Fibroblast of the aortic adventitia (primary cell): ENCODE measurements at regions not wholly inside any gene's neighbourhood (a gene's known extent, or its start where the extent isn't known, plus 50 kb on each side); places are given as distances from the start of the nearest gene placed in this dataset.
"Not testable (repeated sequence)": the region's sequence is repeated elsewhere in the genome, so short reads cannot be mapped to it uniquely, and the experiment has no call there.

Source experiments
- DNase-seq: peaks from one replicate; pipeline ENCODE4 v3.0.0-alpha.2; 2010; ENCODE audit warnings: low read depth
- H3K4me3 ChIP-seq: 2 replicates; pipeline ENCODE4 v1.5.1; 2011; ENCODE audit warnings: low read depth, mild to moderate bottlenecking, control low read depth, low read length, moderate library complexity
- TF ChIP-seq, protein P1 (sequence below): IDR thresholded peaks from 2 replicates; pipeline ENCODE4 v1.5.1; 2011; ENCODE audit warnings: mild to moderate bottlenecking, low read length, control low read depth, inconsistent platforms; ENCODE audit not compliant: insufficient read depth

DNA sequence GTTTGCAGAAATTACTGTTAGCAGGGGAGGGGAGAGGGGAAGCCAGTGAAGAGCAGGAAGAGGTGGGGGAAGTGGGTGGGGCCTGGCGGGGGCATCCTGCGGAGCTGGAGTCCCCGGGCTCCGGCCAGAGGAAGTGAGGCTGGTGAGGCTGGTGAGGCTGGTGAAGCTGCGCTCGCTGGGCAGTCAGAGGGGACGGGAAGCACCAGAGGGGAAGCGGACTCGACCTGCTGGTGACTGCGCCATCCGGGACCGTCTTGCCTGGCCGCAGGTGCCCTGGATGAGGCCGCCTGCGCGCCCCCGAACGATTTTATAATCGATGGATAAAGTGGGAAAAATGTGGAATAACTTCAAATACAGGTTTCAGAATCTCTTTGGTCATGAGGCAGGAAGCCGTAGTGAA lies 635.3 kb upstream of the MARCKS start:
- TF ChIP-seq, protein P1, sequence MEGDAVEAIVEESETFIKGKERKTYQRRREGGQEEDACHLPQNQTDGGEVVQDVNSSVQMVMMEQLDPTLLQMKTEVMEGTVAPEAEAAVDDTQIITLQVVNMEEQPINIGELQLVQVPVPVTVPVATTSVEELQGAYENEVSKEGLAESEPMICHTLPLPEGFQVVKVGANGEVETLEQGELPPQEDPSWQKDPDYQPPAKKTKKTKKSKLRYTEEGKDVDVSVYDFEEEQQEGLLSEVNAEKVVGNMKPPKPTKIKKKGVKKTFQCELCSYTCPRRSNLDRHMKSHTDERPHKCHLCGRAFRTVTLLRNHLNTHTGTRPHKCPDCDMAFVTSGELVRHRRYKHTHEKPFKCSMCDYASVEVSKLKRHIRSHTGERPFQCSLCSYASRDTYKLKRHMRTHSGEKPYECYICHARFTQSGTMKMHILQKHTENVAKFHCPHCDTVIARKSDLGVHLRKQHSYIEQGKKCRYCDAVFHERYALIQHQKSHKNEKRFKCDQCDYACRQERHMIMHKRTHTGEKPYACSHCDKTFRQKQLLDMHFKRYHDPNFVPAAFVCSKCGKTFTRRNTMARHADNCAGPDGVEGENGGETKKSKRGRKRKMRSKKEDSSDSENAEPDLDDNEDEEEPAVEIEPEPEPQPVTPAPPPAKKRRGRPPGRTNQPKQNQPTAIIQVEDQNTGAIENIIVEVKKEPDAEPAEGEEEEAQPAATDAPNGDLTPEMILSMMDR = no peak
- no peak overlapping the region for H3K4me3 ChIP-seq
- DNase-seq = no peak

DNA sequence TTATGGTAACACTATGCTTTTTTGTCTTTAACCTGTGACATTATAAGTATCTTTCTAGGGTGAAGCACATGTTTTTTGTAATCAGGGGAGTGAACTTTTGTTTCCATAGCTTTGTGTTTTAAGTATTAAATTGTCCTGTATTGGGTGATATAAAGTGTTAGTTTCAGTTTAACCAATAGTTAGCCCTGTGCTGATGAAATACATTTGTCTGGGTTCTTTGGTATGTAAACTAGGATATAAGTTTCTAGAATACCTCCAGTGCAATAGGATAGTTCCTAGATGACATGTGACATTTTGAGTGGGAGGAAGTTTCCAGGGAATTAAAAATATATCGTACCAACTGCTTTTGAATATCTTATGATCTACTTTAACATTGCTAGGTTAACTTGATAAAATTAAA lies 611.0 kb upstream of the MARCKS start:
- TF ChIP-seq, protein P1 = no peak
- no peak overlapping the region for H3K4me3 ChIP-seq
- DNase-seq = peak; percentile 3

DNA sequence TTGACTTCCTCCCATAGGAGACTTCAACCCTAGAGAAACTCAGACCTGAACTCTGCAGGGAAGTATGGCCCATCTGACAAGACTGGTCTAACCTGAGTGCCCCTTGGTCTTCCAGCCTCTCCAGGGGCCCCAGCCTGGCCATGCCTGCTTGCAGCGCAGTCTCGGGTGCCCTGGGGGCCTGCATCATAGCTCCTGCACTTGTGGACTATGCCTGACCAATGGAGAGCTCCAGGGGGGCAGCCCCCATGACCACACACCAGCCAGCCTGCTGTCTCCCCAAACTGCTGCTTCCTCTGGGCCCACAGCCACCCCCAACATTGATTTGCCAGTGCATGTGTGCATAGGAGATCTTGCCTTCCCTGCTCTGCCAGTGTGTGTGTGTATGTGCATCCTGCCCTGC lies 608.6 kb upstream of the MARCKS start:
- H3K4me3 ChIP-seq = no peak overlapping the region
- DNase-seq = no peak
- TF ChIP-seq, protein P1 = no peak

DNA sequence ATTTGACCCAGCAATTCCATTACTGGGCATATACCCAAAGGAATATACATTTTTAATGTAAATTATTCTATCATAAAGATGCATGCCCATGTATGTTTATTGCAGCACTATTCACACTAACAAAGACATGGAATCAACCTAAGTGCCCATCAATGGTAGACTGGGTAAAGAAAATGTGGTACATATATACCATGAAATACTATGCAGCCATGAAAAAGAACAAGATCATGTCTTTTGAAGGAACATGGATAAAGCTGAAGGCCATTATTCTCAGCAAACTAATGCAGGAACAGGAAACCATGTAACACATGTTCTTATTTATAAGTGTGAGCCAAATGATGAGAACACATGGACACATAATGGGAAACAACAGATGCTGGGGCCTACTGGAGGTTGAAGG lies 603.0 kb upstream of the MARCKS start:
- H3K4me3 ChIP-seq, DNase-seq: not testable (repeated sequence)

DNA sequence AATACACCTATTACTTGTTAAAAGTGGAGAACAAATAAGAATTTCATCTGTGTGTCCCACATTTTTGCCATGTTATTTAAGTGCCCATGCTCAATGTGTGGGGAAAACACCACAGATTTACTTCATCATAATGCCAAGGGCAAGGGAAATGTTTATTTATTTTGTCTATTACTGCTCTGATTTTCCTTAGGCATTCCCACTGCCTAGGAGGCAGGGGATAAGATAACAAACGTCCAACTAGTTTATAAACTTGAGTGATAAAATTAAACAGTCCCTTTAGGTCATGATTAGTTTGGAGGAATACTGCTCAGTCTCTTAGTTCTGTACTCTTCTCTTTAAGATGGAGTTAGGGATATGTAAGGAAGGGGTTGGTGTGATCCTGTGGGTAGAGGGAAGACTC lies 598.4 kb upstream of the MARCKS start:
- H3K4me3 ChIP-seq = no peak overlapping the region
- DNase-seq = no peak
- TF ChIP-seq, protein P1 = no peak

DNA sequence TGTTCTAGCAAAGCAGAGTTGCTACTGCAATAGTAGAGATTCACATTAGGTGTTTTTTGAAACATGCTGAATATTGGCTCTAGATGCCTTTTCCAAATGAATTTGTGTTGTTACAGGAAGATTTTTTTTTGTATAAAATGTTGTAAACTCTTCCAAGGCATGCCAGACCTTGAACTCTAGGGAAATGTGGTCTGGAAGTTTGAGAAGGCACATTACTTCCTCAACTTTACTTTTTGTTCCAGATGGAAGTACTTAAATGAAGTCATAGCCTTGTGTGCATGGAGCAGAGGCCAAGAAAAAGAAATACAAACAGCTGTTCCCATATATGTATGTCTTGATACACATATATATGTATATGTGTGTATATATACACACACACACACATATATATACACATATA lies 585.7 kb upstream of the MARCKS start:
- H3K4me3 ChIP-seq = no peak overlapping the region
- TF ChIP-seq, protein P1 = no peak
- DNase-seq = peak; percentile 75

DNA sequence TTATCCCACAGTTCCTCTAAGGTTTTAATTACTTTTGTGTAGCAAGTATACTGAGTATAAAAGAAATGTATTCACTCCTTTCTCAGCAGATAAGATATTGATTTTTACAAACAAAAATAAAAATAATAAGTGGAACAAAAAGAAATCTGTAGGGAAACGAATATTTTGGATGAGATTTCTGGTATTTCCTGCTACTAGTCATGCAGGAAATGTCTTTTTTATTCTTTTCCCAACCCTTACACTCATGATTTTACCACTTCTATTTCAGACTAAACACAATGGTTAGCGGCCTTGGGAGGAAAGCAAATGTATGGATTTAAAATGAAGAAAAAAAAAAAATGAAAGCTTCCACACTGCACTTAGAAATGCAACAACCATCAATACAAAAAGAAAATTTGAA lies 580.5 kb upstream of the MARCKS start:
- H3K4me3 ChIP-seq = no peak overlapping the region
- peak; percentile 16 for DNase-seq
- TF ChIP-seq, protein P1 = no peak

DNA sequence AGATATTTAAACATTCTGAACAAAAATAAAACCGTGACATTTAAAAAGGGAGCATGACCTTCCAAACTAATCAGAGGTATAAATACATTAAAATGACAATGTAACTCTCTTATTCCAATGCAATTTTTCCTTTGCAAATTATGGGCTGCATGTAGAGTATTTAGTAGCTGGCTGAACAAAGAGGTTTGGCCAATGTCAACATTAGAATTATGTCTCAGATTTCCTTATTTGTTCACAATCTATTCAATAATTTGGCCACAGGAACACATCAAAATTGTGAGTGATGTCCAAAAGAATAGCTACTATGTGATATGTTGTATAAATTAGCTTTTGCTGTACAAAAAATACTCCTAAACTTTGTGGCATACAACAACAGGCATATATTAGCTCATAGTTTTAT lies 580.0 kb upstream of the MARCKS start:
- no peak overlapping the region for H3K4me3 ChIP-seq
- no peak for DNase-seq
- TF ChIP-seq, protein P1 = no peak
